GM18909 (cell line): ENCODE measurements at regions not wholly inside any gene's neighbourhood (a gene's known extent, or its start where the extent isn't known, plus 50 kb on each side); places are given as distances from the start of the nearest gene placed in this dataset.

ENCODE experiments used
- ATAC-seq: cut with Tn5 transposase; IDR thresholded peaks from one replicate; pipeline ENCODE4 v1.9.1; 2021; ENCODE audit warnings: mild to moderate bottlenecking; ENCODE audit not compliant: unreplicated experiment, poor library complexity

- no peak for ATAC-seq
Measured at GRCh38 chr10:131799429-131799828, 101.4 kb upstream of the PPP2R2D start.

GRCh38 chr10:131802156-131802915 is 98.5 kb upstream of the PPP2R2D start:
- ATAC-seq = no peak

- ATAC-seq = no peak
Measured at GRCh38 chr10:131802996-131803395, 97.8 kb upstream of the PPP2R2D start.

DNA sequence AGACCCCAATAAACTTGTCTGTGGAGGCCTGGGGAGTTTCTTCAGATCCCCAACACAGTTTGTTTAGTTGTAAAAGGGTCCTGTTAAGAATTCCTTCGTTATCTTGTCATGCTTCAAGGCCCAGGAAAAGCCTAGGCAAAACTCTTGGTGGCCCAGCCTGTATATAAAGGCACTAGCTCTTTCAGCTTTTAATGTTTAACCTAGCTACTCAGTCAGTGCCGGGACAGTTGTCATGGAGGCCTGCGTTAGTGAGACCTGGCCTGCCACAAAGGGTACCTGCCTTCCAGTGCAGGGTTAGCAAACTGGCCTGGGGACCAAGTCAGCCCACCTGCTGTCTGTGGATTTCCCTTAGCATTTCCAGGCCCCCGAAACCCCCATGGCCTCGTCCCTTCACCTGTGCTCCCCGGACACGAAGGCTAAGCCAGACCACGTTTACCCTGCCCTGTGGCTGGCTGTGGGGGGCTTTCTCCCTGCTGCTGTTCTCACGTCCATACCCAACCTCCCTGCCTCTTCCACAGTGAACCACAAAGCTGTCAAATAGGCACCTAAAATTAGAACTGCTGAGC is 96.9 kb upstream of the PPP2R2D start:
- no peak for ATAC-seq

DNA sequence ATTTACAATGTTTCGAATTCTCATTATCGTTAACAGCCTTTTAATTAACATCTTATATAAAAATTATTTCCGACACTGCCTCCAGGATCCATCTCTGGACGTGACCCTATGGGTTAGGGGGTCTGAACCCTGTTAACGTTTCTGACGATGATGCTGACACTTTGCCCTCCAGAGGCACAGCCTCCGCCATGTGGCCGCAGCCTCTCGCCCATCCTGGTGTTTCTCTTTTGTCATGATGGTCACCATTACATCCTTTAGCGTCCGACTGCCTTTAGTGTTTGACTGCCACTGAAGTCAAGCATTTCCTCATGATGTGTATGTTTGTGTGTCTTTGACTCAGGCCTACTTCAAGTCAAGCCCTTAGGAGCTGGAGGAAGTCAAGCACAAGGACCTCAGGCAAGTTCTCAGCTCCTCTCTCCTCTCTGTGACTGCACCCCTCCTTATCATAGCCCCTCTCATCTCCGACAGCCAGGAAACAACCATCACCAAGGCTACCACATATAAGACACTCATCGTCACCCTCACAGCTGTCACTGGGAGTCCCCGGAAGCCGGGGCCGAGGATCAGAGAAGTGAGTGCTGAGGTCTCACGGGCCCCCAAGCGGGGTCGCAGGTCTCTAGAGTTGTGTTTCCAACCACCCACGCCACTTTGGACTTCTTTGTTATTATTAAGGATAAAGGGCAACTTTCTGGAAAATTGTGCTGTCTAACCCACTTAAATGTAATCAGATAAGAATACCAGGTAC is 96.1 kb upstream of the PPP2R2D start:
- ATAC-seq = no peak

DNA sequence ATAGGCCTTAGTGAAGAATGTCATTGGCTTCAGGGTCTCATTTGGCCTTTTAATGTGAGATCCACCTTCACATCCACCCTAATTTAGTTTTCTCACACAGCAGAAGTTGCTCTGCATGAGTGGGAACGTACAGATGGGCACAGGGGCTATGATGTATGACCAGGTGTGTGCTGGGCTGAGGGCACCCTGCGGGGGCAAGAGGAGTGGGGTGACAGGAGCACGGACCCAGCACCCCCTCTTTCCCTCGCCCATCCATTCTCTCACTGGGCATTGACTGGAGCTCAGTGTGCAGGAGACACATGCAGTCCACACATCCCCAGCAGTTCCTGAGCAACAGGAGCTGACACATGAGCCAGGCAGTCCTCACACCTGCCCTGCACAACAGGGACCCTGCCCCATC is 95.1 kb upstream of the PPP2R2D start:
- ATAC-seq = no peak

- no peak for ATAC-seq
Measured at GRCh38 chr10:131806146-131806545, 94.7 kb upstream of the PPP2R2D start.

GRCh38 chr10:131806646-131807317 is 94.0 kb upstream of the PPP2R2D start:
- ATAC-seq = no peak

DNA sequence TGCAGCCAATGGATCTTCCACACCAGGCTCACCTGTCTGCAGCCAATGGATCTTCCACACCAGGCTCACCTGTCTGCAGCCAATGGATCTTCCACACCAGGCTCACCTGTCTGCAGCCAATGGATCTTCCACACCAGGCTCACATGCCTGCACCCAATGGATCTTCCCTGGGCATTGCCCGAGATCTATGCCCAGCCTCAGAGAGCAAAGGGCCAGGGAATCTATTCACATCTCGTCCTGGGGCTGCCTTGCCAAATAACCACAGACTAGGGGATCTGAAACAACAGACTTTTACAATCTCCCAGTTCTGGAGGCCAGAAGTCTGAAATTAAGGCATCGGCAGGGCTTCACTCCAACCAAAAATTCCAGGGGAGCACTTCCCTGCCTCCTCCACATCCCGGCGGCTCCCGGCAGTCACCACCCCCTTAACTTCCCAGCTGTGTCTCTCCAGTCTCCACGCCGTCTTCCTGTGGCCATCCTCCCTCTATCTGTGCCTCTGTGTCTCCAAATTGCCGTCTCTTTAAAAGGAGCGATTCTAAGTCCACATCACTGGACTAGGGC is 92.4 kb upstream of the PPP2R2D start:
- no peak for ATAC-seq

- no peak for ATAC-seq
Measured at GRCh38 chr10:131810036-131810804, 90.6 kb upstream of the PPP2R2D start.

GRCh38 chr10:131810805-131811629 is 89.8 kb upstream of the PPP2R2D start:
- no peak for ATAC-seq

GRCh38 chr10:131811630-131812403 is 89.0 kb upstream of the PPP2R2D start:
- no peak for ATAC-seq

DNA sequence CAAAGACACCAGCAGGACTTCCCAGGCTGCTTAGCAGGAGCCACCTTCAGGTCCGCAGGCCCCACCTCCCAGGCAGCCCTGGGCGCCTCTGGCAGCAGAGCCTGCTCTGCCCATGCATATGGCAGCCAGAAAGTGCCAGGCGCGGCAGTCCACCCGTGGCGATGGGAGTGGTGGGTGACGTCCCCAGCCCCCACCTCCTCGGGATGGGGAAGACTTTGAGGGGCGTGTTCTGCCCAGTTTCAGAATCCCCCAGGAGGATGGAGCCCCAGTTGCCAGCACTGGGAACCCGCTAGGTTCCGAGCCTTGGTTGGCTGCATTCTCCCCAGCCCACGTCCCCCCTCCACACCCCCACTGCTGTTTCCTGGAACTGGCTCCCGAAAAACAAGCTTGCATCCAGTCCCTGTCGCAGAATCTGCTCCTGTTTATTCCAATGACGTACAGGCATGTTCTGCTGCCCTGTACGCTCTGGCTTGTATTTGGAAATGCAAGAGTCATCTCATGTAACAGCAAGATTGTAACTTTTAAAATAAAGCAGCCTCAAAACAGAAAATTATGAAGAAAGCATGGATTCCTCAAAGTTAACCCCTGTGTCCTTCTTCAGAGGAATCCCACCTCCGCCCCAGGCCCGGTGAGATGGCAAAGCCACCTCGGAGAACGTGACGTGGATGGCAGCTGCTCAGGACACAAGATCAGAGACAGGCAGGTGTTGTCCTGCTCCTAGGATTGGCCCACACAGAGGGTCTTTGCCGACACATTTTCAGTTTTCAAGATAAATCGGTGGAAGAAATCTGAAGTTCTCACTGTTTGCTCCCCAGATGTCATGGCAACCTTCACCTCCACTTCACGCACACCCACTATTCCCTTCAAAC is 87.8 kb upstream of the PPP2R2D start:
- no peak for ATAC-seq

DNA sequence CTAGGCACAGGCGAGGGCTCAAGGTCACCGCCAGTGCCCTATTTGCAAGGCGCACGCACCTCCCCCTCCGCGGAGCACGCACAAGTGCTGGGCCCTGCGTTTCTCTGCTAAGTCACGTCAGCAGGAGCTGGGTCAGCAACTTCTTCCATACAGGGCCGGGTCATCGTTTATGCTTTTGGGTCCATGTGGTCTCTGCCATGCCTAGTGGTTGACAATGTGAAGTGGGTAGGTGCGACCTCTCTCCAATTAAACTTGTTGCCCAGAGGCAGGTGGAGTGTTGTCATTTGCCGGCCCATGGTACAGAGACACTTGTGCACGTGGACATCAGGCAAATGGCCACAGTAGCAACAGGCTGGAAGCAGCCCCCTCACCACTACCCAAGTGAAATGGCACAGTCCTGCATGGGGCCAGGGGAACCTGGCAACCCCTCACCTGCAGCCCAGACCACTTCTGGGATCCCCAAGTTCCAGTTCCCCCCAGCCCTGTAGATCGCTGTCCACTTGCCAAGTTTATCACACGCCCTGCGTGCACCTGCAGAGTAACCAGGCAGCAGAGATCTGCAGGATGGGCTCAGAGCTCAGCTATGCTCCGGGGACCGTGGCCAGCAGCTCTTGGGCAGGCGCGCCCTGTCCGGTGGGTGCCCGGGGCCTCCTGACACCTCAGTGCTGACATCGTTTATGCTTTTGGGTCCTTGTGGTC is 86.1 kb upstream of the PPP2R2D start:
- no peak for ATAC-seq

GRCh38 chr10:131815266-131816156 is 85.3 kb upstream of the PPP2R2D start:
- no peak for ATAC-seq
